GM12878 (cell line): ENCODE measurements at regions not wholly inside any gene's neighbourhood (a gene's known extent, or its start where the extent isn't known, plus 50 kb on each side); places are given as distances from the start of the nearest gene placed in this dataset.

ENCODE experiments used
- ATAC-seq: fragments of 200-7000 bp; cut with Tn5 transposase; 3 replicates; pipeline ENCODE4 v1.9.1; 2020; ENCODE audit warnings: mild to moderate bottlenecking, moderate library complexity
- BruUV-seq: library from RNA; stranded (reverse); fragments of 400-500 nt; replicated peaks from 2 replicates; lab custom pipeline; 2021; lab: Mats Ljungman, UMichigan
- CTCF ChIA-PET: fragments of 300-600 bp; sonication (Branson Sonifier 250); formaldehyde crosslinking; extraction: SDS; loops from one replicate; lab custom pipeline; 2021; ENCODE audit warnings: inconsistent platforms; lab: Yijun Ruan, JAX
- POLR2A ChIA-PET: fragments of 350-600 bp; formaldehyde crosslinking; extraction: SDS; loops from one replicate; lab custom pipeline; 2021; ENCODE audit warnings: inconsistent platforms; lab: Charles Lee
- RAD21 ChIA-PET: fragments of 300-600 bp; sonication (Branson Sonifier 250); formaldehyde crosslinking; loops from one replicate; lab custom pipeline; 2023; ENCODE audit warnings: antibody characterized with exemption; ENCODE audit not compliant: unreplicated experiment; lab: Charles Lee
- SMC1A ChIA-PET: fragments of 300-600 bp; sonication (Branson Sonifier 250); formaldehyde crosslinking; loops from one replicate; lab custom pipeline; 2023; ENCODE audit not compliant: unreplicated experiment, uncharacterized antibody; lab: Charles Lee
- DNase-seq: peaks from one replicate; pipeline ENCODE4 v3.0.0-alpha.2; 2011; ENCODE audit warnings: low read depth, low spot score
- FAIRE-seq: peaks from 3 replicates; lab custom pipeline; 2011; peaks lifted over from hg19 to GRCh38; lab: Jason Lieb, UNC
- H2AFZ ChIP-seq: 2 replicates; pipeline ENCODE4 v1.6.0; 2011; ENCODE audit warnings: low read depth, low read length, control low read depth; ENCODE audit not compliant: control insufficient read depth
- H3K27ac ChIP-seq: 2 replicates; pipeline ENCODE4 v1.5.1; 2011; ENCODE audit warnings: control low read depth; ENCODE audit not compliant: control insufficient read depth, insufficient read depth
- H3K27me3 ChIP-seq, 2 experiments: replicated peaks in 1 of 2; 2 replicates each; pipeline versions ENCODE4 v1.6.0 to v1.6.1; 2011; ENCODE audit warnings: low read length in 1 of 2; ENCODE audit not compliant: control insufficient read depth in 2 of 2, insufficient read depth in 2 of 2
- H3K36me3 ChIP-seq, 2 experiments: 2 replicates each; pipeline ENCODE4 v1.5.1; 2011; ENCODE audit warnings: low read length in 1 of 2; ENCODE audit not compliant: control insufficient read depth in 2 of 2, insufficient read depth in 2 of 2
- H3K4me1 ChIP-seq: 2 replicates; pipeline ENCODE4 v1.6.1; 2011; ENCODE audit warnings: mild to moderate bottlenecking, low read length, moderate library complexity, mixed read lengths; ENCODE audit not compliant: control insufficient read depth, insufficient read depth
- H3K4me2 ChIP-seq: 2 replicates; pipeline ENCODE4 v1.6.0; 2011; ENCODE audit warnings: control low read depth; ENCODE audit not compliant: control insufficient read depth, insufficient read depth
- H3K4me3 ChIP-seq: fragments of 200-600 bp; sonication (generic); 2 replicates; pipeline ENCODE4 v1.5.1; 2016
- H3K79me2 ChIP-seq: 2 replicates; pipeline ENCODE4 v1.6.0; 2011; ENCODE audit warnings: low read length; ENCODE audit not compliant: control insufficient read depth, insufficient read depth
- H3K9ac ChIP-seq: 2 replicates; pipeline ENCODE4 v1.8.0; 2011; ENCODE audit warnings: low read length, control low read depth, mixed read lengths; ENCODE audit not compliant: control insufficient read depth, insufficient read depth
- H3K9me3 ChIP-seq: replicated peaks from 3 replicates; pipeline ENCODE4 v1.5.1; 2011; ENCODE audit warnings: mild to moderate bottlenecking, low read length; ENCODE audit not compliant: control insufficient read depth, insufficient read depth
- H4K20me1 ChIP-seq: 2 replicates; pipeline ENCODE4 v1.6.0; 2011; ENCODE audit not compliant: control insufficient read depth, insufficient read depth
- ASH2L ChIP-seq: fragments of 300-600, 200-600 bp; sonication (generic); IDR thresholded peaks from 2 replicates; pipeline ENCODE4 v1.6.1; 2017; ENCODE audit warnings: low read depth, mild to moderate bottlenecking, borderline replicate concordance
- BMI1 ChIP-seq: fragments of 450-650 bp; IDR thresholded peaks from 2 replicates; pipeline ENCODE4 v1.6.1; 2016; ENCODE audit warnings: mild to moderate bottlenecking, moderate library complexity, borderline replicate concordance
- CBX5 ChIP-seq: sonication (generic); IDR thresholded peaks from 2 replicates; pipeline ENCODE4 v1.6.1; 2016; ENCODE audit warnings: low read depth, moderate library complexity, mild to moderate bottlenecking, inconsistent platforms
- KLF5 ChIP-seq: fragments of 450-650 bp; IDR thresholded peaks from 2 replicates; pipeline ENCODE4 v1.6.1; 2014; ENCODE audit warnings: mild to moderate bottlenecking; ENCODE audit not compliant: partially characterized antibody
- LARP7 ChIP-seq: fragments of 450-650 bp; IDR thresholded peaks from 2 replicates; pipeline ENCODE4 v1.6.1; 2017; ENCODE audit warnings: mild to moderate bottlenecking
- NFIC ChIP-seq: IDR thresholded peaks from 2 replicates; pipeline ENCODE4 v1.6.1; 2012; ENCODE audit warnings: low read depth, mild to moderate bottlenecking, inconsistent platforms, low read length, moderate library complexity
- REST ChIP-seq: IDR thresholded peaks from 2 replicates; pipeline ENCODE4 v1.6.1; 2012; ENCODE audit warnings: mild to moderate bottlenecking, low read depth, low read length
- RUNX3 ChIP-seq: IDR thresholded peaks from 2 replicates; pipeline ENCODE4 v1.6.1; 2012; ENCODE audit warnings: low read length, inconsistent platforms
- SMC3 ChIP-seq: IDR thresholded peaks from 2 replicates; pipeline ENCODE4 v1.6.1; 2011; ENCODE audit warnings: low read length, improper control_type of control experiment, borderline replicate concordance
- SRF ChIP-seq, 2 experiments: IDR thresholded peaks; 2 replicates each; pipeline ENCODE4 v1.6.1; 2011; ENCODE audit warnings: low read depth in 2 of 2, low read length in 2 of 2, mild to moderate bottlenecking in 1 of 2, moderate library complexity in 1 of 2
- ZNF384 ChIP-seq: IDR thresholded peaks from 2 replicates; pipeline ENCODE4 v1.6.1; 2012; ENCODE audit warnings: low read depth, mild to moderate bottlenecking, low read length, improper control_type of control experiment, borderline replicate concordance
- ZNF687 ChIP-seq: fragments of 450-650 bp; IDR thresholded peaks from 2 replicates; pipeline ENCODE4 v1.6.1; 2017; ENCODE audit warnings: mild to moderate bottlenecking, moderate library complexity
- WGBS: methylation state at CpG from one replicate; pipeline ENCODE4 v1.1.6; 2016; ENCODE audit warnings: low lambda C conversion rate; ENCODE audit not compliant: insufficient replicate concordance, insufficient coverage; ENCODE audit errors: missing lambda C conversion rate; 5-methylcytosine and 5-hydroxymethylcytosine counted together
- in situ Hi-C: fragments of 300-500 bp; cut with MboI; formaldehyde crosslinking; loops from 9 replicates; pipeline ENCODE4 v1.14.3; 2018; ENCODE audit warnings: mixed read lengths
- intact Hi-C: fragments of 100-400 bp; cut with micrococcal nuclease; formaldehyde crosslinking; loops from one replicate; pipeline ENCODE4 v1.14.2; 2022; ENCODE audit not compliant: unreplicated experiment
- TF ChIP-seq, protein P1 (sequence below): fragments of 450-650 bp; IDR thresholded peaks from 2 replicates; pipeline ENCODE4 v1.6.1; 2018; ENCODE audit warnings: borderline replicate concordance, mild to moderate bottlenecking; ENCODE audit not compliant: partially characterized antibody

- Histone ChIP-seq H3K27ac (no peak overlapping the region), H3K4me1 (no peaks in the 10 kb centered on the region), H2AFZ (no peak overlapping the region), H3K9me3 (no peaks in the 10 kb centered on the region), H3K9ac (no peak overlapping the region), H3K4me3 (no peak overlapping the region), H3K36me3 (no peaks in the 10 kb centered on the region), H4K20me1 (no peaks in the 10 kb centered on the region), H3K27me3 (no peaks in the 10 kb centered on the region), H3K79me2 (no peaks in the 10 kb centered on the region), H3K4me2 (no peak overlapping the region)
- ChIA-PET CTCF (no interaction called here), POLR2A (no interaction called here), SMC1A (no interaction called here), RAD21 (no interaction called here)
- 6% methylated on average over 1 of the region's 1 CpG for WGBS
- in situ Hi-C loops (no loop called here), intact Hi-C loops (no loop called here)
- TF ChIP-seq ASH2L = no peak
- TF ChIP-seq LARP7 = no peak
- no peak for TF ChIP-seq SMC3
- TF ChIP-seq BMI1 = no peak
- no peak for TF ChIP-seq NFIC
- TF ChIP-seq, protein P1, sequence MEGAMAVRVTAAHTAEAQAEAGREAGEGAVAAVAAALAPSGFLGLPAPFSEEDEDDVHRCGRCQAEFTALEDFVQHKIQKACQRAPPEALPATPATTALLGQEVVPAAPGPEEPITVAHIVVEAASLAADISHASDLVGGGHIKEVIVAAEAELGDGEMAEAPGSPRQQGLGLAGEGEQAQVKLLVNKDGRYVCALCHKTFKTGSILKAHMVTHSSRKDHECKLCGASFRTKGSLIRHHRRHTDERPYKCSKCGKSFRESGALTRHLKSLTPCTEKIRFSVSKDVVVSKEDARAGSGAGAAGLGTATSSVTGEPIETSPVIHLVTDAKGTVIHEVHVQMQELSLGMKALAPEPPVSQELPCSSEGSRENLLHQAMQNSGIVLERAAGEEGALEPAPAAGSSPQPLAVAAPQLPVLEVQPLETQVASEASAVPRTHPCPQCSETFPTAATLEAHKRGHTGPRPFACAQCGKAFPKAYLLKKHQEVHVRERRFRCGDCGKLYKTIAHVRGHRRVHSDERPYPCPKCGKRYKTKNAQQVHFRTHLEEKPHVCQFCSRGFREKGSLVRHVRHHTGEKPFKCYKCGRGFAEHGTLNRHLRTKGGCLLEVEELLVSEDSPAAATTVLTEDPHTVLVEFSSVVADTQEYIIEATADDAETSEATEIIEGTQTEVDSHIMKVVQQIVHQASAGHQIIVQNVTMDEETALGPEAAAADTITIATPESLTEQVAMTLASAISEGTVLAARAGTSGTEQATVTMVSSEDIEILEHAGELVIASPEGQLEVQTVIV = no peak
- TF ChIP-seq KLF5 = no peak
- TF ChIP-seq RUNX3 = no peak
- TF ChIP-seq ZNF384 = no peak
- no peak for TF ChIP-seq SRF (IDR thresholded peaks at IDR 0.05; ENCODE audit: low read depth in 2 of 2, low read length in 2 of 2)
- TF ChIP-seq REST = no peak
- no peak for TF ChIP-seq ZNF687
- no peak for TF ChIP-seq CBX5
- FAIRE-seq (no peak), ATAC-seq (no peak), DNase-seq (no peak)
- no TSS peak for BruUV-seq
These were observed 662.0 kb upstream of the CHD1 start for GRCh38 chr5:99590806-99591205.
